AG08395 (cell line): ENCODE measurements at regions not wholly inside any gene's neighbourhood (a gene's known extent, or its start where the extent isn't known, plus 50 kb on each side); places are given as distances from the start of the nearest gene placed in this dataset.
"Not testable (repeated sequence)": the region's sequence is repeated elsewhere in the genome, so short reads cannot be mapped to it uniquely, and the experiment has no call there.

Experiments used
- DNase-seq: peaks from one replicate; pipeline ENCODE4 v3.0.0; 2012; ENCODE audit warnings: mixed read lengths, low spot score

DNA sequence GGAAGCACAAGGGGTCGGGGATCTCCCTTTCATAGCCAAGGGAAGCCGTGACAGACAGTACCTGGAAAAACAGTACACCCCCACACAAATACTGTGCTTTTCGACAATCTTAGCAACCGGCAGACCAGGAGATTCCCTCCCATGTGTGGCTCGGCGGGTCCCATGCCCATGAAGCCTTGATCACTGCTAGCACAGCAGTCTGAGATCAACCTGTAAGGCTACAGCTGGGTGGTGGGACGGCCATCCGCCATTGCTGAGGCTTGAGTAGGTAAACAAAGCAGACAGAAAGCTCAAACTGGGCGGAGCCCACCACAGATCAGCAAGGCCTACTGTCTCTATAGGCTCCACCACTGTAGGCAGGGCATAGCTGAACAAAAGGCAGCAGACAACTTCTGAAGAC lies 180.2 kb upstream of the SOX6 start:
- no peak for DNase-seq

DNA sequence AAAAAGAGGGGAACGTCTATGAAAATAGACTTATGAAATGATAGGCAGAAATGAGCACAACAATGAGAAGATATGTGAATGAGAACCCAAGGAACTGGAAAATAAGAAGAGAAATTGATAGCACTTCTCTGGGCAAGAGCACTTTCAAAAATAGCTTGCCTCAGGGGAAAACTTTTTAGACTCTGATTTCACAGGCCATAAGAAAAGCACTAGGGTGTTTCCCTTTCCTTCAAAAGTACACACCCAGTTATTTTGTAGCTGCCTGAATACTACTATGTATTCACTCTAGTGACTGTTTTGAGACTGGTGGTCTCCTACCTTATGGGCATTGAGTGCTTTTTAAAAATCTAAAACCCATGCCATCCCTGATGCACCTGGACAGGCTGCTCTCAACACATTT lies 172.3 kb upstream of the SOX6 start:
- no peak for DNase-seq

DNA sequence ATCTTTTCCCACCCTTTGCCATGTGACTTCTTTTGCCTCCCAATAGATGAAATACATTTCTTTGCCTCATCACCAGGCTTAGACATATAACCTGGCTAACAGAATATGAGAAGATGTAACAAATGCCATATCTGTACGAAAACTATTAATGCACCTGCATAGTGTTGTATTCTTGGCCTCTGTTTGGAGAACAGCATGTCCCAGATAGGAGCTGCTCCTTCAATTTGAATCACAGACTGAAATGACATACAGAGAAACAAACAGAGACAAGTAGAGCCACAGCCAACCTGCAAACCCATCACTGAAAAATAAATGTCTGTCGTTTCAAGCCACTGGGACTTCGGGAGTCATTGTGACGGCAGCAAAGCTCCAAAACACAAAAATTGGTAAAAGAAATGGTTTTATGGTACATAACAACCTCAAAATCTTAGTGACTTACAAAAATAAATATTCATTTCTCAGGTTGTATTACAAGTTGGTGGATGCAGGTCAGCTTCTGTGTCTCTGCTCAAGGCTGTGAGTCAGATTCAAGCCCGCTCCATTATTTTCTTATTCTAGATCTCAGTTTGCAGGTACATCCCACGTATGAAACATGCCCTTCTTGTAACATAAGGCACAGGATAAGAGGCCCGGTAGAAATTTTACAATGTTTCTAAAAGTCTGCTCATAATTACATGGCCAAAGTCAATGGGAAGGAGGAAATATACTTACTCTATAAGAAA lies 171.3 kb upstream of the SOX6 start:
- DNase-seq = no peak

DNA sequence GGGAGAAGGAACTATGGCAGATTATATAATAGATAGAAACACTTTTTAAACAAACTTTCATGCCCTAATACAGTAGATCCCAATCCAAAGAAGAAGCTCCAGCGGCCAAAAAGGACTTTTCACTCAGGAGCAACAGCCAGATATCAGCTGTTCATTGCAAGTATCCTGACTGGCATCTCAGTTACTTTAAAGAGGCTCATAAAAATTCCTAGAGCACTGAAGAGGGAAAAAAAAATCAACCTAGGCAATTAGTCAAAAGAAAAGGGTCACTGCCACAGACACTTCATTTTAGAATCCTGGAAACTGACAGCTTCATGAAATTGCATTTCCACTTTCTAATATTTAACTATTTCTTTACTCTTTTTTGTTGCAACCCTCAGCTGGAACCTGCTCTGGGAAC lies 170.6 kb upstream of the SOX6 start:
- no peak for DNase-seq

DNA sequence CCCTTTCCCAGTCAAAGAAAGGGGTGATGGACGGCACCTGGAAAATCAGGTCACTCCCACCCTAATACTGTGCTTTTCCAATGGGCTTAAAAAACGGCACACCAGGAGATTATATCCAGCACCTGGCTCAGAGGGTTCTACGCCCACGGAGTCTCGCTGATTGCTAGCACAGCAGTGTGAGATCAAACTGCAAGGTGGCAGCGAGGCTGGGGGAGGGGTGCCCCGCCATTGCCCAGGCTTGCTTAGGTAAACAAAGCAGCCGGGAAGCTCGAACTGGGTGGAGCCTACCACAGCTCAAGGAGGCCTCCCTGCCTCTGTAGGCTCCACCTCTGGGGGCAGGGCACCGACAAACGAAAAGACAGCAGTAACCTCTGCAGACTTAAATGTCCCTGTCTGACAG lies 164.4 kb upstream of the SOX6 start:
- not testable (repeated sequence) for DNase-seq

DNA sequence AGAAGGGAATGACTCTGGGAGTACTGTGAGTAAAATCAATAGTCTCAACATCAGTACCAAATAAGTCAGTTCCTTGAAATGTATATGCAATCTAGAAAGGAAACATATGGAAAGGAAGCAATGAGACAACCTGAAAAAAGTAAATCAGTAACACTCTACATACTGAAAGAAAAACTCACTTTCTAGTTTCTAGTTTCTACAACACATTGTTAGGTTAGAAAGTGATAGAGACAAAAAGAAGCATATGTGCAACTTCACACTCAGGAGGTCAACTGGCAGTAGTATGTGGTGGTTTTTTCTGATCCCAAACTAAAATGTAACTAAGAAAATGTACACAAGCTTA lies 156.5 kb upstream of the SOX6 start:
- DNase-seq = no peak

DNA sequence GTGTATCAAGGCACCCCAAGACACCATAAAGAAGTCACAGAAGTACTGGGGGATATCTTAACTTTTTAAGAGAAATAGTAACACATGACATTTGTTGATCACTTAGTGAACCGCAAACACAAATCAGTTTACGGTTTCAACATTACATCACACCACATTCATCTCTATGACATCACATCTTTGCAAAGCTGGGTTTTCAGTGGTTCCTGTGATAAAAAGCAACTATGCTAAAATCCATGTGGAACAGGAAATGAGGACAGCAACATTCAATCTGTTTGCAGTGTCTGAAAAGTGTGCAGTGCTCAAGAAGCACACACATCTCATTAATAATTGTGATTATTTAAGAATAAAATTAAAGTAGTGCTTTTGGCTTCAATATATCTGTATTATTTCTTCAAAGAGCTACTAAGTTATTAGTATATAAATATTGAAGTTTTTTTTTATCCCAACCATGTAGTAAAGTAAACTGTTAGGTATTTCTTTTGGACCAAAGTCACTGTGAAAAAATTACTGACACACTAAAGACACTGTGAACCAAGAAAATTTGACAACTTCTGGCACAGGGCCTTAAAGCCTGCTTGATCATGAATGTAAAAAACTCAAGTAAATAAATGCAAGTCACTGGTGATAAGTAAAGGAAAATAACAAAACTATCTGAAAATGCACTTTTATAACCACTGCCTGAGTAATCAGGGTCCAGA lies 156.0 kb upstream of the SOX6 start:
- no peak for DNase-seq

DNA sequence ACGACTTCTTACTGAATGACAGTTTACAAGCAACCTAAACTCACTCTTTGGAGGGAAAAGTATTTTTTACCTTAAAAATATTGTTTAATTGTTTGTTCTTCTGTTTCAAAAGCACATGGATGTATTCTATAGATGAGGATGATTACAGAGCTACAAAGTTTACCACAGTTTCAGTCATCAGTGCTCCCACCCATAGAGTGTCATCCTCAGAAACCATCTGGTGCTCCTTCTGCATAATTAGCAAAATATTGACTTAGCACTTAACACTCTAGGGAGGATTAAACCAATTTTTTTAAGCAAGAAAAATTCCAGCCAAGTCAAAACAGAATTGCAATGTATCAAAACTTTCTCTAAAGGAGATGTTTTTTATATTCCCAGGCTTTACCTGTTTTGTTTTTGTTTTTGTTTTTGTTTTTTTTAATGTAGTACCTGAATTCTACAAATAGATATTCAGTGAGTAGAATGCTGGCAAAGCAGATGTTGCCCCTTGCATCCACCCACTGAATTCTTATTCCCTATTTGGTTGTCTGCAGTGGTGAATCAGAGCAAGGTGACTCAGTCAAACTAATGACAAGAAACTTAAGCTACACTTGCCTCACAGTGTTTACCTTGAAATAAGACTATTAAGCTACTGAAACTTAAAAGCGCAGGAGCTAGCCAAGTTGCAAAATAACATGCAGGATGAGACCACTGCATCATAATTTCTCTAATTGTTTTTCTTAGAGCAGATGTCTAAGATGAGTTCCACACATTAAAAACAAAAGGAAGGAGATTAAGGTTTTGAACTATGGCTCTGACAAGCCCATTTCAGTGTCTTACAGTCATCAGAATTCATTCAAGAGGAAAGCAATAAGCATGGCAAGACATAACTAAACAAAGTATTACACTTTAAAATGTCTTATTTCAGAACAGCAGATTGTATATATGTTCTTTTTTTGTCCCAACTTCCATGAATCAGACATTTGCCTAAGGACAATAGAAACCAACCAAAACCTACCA lies 155.1 kb upstream of the SOX6 start:
- no peak for DNase-seq

DNA sequence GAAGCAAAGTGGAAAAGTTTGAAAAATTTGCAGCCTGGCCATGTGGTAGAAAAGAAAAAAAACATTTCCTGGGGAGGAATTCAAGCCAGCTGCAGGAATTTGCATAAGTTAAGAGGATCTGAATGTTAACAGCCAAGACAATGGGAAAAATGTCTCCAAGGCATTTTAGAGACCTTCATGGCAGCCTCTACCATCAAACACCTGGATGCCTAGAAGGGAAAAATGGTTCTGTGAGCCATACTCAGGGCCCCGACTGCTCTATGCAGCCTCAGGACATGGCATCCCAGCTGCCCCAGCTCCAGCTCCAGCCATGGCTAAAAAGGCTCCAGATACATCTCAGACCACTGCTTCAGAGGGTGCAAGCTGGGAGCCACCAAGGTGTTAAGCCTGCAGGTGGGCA lies 149.1 kb upstream of the SOX6 start:
- DNase-seq = no peak

DNA sequence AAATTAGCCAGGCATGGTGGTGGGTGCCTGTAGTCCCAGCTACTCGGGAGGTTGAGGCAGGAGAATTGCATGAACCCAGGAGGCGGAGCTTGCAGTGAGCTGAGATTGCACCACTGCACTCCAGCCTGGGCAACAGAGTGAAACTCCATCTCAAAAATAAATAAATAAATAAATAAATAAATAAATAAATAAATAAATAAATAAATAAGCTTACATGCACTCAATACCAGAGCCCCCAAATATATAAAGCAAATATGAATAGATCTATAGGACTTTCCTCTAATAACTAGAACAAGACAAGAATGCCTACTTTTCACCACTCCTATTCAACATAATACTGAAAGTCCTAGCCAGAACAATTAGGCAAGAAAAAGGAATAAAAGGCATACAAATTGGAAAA lies 147.5 kb upstream of the SOX6 start:
- not testable (repeated sequence) for DNase-seq

DNA sequence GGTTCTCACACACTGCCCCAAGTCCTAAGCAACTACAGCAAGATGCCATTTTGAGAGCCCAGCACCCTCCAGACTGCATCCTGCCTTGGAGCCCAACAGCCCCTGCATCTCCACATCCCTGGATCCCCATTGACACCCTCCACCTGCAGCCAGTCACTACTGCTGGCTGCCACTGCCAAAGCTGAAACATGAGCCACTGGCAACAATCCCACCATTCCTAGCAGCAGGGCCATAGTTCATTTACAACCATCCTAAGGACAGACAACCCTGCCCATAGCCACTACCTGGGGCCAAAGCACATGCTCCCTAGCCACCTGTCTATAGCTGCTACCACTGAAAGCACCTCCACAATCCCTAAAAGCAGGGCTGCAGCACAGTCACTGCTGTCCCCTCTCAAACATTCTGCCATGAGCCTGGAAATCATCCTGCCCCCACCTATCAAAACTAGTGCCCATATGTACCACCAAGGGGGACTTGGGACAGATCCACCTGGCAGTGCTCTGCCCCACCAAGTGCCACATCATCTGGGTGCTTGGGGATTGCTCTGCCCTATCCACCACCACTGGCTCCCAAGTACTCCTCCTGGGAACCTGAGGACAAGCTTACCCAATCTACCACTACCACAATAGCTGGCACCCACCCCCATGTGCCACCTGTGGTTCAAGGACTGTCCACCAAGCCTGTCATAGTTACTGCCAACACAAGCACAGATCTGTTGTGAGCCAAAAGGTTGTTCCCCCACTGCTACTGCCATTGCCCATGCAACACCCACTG lies 138.8 kb upstream of the SOX6 start:
- no peak for DNase-seq

DNA sequence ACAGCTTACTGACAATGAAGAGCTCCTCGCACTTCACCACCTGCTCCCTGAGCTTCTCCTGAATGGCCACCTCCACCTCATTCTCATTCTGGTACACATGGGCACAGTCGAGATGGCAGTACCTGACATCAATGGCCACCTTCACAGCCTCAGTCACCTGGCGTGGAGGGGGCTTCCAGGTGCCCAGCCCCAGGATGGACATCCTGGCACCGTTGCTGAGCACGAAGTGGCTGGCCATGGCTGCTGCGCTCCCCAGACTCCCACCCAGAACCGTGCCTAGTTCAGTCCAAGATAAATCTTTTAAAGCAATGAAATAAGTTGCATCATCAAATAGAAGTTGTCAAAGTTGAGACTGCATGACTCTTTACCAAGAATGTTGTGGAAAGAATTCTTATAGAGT lies 128.1 kb upstream of the SOX6 start:
- DNase-seq = no peak

DNA sequence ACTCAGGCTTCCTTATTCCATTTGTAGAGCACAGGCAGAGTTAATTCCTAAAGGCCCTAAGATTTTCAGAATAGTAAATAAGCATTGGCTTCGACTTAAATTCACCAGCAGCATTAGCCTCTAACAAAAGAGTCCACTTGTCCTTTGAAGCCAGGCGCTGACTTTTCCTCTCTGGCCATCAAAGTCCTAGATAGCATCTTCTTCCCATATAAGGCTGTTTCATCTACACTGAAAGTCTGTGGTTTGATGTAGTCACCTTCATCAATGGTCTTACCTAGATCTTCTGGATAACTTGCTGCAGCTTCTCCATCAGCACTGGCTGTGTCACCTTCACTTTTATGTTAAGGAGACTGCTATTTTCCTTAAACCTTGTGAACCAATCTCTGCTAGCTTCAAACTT lies 118.3 kb upstream of the SOX6 start:
- no peak for DNase-seq

DNA sequence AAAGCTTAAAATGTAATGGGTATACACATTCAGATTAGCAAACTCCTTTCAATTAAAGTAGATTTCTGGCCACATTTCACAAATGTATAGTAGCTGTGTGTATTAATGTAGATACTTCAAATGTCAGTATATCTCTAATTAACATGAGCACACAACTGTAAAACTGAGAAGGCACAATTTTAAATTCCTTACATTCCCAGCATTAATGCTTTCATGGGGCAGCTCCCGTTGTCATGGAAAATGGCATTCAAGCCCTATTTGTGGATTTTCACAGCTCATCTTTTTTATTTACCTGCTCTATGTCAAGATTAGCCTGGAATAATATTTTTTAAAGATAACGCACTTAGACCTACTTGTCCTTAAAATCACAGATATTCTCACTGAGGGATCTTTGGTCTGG lies 113.6 kb upstream of the SOX6 start:
- DNase-seq = no peak

DNA sequence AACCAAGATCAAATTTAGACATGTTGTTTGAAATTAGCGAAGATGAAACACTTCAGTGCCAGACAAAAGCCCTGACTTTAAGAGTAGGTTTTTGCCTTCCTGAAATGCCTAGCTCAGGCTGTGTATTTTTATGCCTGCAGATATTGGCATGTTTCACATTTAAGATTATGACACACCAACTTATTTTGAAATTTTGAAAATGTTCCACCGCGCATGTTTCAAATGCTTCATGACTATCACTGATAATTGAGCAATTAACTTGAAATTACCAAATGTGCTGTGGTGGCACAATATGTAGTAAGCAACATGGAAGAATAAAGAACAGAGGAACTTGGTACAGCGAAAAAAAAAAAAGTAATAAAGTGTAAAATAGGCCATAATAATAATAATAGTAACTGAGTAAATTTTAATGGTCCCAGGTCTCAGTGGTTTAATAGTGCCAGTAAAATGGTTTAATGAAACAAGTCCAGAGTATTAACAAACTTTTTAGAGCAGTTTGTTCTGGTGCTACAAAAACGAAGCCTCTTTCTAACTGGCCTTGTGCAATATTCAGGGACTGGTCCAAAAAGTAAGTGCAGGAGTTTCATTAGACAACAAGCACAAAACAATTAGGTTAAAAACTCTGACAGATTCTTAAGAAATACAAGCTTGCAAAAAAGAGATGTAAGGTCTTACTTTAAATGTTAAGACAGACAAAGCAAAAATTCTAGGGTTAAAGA lies 112.5 kb upstream of the SOX6 start:
- DNase-seq = no peak

DNA sequence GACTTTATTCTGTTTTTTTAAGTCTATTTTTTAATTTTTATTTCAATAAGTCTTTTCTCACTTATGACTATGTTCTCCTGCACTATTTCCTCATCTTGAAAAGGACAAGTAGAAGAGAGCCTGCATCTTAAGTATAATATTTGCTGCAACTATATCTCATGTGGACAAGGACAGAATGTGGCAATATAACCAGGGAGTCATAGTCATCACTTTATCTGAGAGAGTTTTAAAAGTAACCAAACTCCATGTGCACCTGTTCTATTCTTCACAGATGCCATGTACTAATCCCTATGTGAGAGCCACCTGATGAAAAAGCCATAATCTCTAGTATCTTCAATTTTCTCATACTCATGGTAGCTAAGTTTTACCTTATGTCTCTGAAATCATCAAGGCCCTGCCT lies 104.2 kb upstream of the SOX6 start:
- no peak for DNase-seq

DNA sequence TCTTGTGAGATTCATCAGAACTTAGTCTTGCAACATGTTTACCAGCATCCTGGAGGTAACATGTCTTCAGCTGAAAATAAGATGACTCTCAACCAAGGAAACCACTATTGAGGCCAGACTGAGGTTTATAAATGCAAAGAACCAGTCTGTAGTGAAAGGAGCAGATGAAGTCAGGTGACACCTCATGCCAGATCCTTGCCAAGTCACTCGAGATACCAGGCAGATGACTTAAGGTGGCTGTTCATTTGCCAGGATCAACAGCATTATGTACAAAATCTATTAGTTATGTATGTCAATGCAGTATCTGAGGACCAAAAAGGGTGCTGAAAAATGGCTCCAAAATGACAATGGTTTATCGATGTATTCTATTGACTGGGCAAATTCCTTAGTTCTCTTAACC lies 100.0 kb upstream of the SOX6 start:
- no peak for DNase-seq

DNA sequence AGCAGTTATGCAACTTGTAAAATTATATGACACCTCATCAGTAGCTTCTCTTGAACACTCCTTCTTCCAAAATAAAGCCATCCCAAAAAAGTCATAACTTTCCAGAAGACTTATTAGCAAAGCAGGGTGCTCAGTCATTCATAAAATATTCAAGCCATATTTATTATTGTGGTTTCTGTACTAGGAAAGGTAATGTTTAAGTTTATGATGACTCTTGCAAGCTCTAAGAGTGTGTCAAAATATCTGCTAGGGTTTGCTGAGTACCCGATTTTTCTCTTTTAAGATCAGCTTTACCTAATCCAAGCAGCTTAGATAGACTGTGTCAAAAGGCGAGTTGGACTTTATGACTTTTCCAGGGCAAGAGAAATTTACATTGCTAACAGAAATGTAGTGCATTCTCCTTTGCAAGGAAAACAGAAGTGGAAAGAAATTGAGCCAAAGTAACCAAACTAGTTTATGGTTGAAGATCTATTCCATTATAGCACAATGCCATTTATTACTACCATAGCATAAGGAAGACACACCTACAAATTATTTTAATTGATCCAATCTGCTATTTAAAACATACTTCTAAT lies 98.0 kb upstream of the SOX6 start:
- no peak for DNase-seq

DNA sequence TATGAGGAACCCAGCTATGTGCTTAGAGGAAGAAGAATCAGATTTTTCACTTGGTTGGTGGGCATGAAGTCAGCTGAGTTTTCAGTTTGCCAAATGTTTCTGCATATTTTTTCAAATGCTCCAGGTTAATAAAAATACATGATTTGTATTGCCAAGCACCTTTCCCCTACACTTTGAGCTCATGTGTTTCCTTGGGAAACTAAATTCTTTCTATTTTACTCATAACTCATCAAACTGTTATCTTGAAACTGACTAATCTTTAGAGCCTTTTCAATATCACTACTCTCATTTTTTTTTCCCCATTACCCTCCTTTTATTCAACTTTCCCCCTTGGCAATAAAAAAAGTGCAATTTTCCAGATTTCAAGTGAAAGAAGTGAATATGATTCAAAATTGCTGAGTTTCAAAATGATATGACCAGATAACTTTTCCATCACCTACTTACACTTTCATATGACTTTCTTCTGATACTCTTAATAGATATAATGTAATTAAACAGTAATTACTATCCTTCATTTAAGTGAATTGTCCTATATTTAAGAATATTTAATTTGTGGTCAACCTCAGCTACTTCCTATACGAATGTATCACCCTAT lies 91.9 kb upstream of the SOX6 start:
- DNase-seq = no peak

DNA sequence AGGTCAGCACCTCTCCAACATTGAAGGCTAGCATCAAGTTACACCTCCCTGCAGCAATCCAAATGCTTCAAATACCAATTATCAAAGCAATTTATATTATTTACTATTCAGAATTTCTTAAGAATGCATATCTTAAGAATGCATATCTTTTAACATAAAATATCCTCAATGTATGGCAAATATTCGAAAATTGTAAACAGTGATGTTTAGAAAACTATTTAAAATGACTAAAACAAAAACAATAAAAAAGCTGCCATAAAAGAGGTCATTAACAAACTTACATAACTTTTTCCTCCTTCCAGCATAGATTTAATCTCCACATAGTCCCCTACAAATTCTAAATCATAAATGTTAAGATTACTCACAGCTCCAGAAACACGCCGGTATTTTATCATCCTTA lies 85.1 kb upstream of the SOX6 start:
- no peak for DNase-seq

DNA sequence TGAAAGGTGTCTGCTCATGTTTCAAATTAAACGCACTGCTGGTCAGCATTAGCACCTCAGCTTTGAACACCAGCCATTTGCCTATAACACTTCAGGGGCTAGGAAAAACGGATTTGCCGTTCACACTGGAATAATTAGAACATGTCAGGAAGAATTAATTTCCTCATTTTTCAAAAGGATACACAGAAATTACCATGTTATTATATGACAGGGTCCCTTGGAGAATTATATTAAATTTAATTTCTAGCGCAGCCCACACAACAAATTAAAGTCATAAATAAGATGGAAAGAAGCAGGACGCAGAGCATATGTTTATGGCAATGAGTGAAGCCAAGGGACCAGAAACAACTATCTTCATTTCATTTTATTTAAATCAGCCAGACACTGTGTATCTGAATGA lies 83.8 kb upstream of the SOX6 start:
- no peak for DNase-seq
